Liver (tissue), 7 donors: ENCODE measurements at regions not wholly inside any gene's neighbourhood (a gene's known extent, or its start where the extent isn't known, plus 50 kb on each side); places are given as distances from the start of the nearest gene placed in this dataset.

Experiments used
- DNase-seq: peaks from one replicate; pipeline ENCODE4 v3.0.0-alpha.2; 2017; ENCODE audit warnings: low spot score
- H3K27ac ChIP-seq, 2 donors: one replicate each; pipeline ENCODE4 v1.7.0; 2013; ENCODE audit warnings: inconsistent platforms in 2 of 2, low read length in 2 of 2, control low read depth in 1 of 2, low read depth in 1 of 2, mild to moderate bottlenecking in 1 of 2
- H3K27me3 ChIP-seq, 4 donors: one replicate each; pipeline versions ENCODE4 v1.6.1 to v1.7.0; 2013; ENCODE audit warnings: low read length in 3 of 4, inconsistent platforms in 1 of 4, mild to moderate bottlenecking in 1 of 4, moderate library complexity in 1 of 4; ENCODE audit not compliant: control insufficient read depth in 4 of 4, insufficient read depth in 4 of 4
- H3K36me3 ChIP-seq, 4 donors: one replicate each; pipeline versions ENCODE4 v1.6.1 to v1.7.0; 2013; ENCODE audit warnings: low read length in 3 of 4, mild to moderate bottlenecking in 3 of 4, low read depth in 1 of 4, moderate library complexity in 1 of 4; ENCODE audit not compliant: control insufficient read depth in 4 of 4, insufficient read depth in 3 of 4
- H3K4me1 ChIP-seq, 4 donors: one replicate each; pipeline versions ENCODE4 v1.6.1 to v1.7.0; 2013; ENCODE audit warnings: low read length in 3 of 4, mild to moderate bottlenecking in 3 of 4, moderate library complexity in 1 of 4; ENCODE audit not compliant: control insufficient read depth in 4 of 4, insufficient read depth in 4 of 4
- H3K4me3 ChIP-seq, 3 donors: one replicate each; pipeline versions ENCODE4 v1.6.1 to v1.7.0; 2013; ENCODE audit warnings: low read length in 3 of 3, control low read depth in 1 of 3, low read depth in 1 of 3, mild to moderate bottlenecking in 1 of 3
- H3K9ac ChIP-seq, 2 donors: one replicate each; pipeline ENCODE4 v1.7.0; 2013; ENCODE audit warnings: low read length in 2 of 2, mild to moderate bottlenecking in 2 of 2, moderate library complexity in 2 of 2, control low read depth in 1 of 2, low read depth in 1 of 2
- H3K9me3 ChIP-seq, 4 donors: one replicate each; pipeline versions ENCODE4 v1.6.1 to v1.7.0; 2013; ENCODE audit warnings: low read length in 3 of 4; ENCODE audit not compliant: control insufficient read depth in 4 of 4
- EGR1 ChIP-seq, 2 donors: IDR thresholded peaks; 2 replicates each; pipeline ENCODE4 v1.6.1; 2016 to 2018; ENCODE audit warnings: antibody characterized with exemption in 2 of 2, low read depth in 2 of 2
- FOXA1 ChIP-seq: IDR thresholded peaks from 2 replicates; pipeline ENCODE4 v1.6.1; 2016; ENCODE audit warnings: antibody characterized with exemption
- GABPA ChIP-seq, 2 donors: IDR thresholded peaks in 1 of 2; conservative IDR thresholded peaks in 1 of 2; 2 replicates each; pipeline ENCODE4 v1.6.1; 2016; ENCODE audit warnings: antibody characterized with exemption in 2 of 2, mild to moderate bottlenecking in 1 of 2, moderate library complexity in 1 of 2
- HNF4A ChIP-seq, 2 donors: conservative IDR thresholded peaks; 2 replicates each; pipeline ENCODE4 v1.6.1; 2016; ENCODE audit warnings: antibody characterized with exemption in 2 of 2, mild to moderate bottlenecking in 2 of 2
- HNF4G ChIP-seq: IDR thresholded peaks from 2 replicates; pipeline ENCODE4 v1.6.1; 2016; ENCODE audit warnings: antibody characterized with exemption
- MAX ChIP-seq: IDR thresholded peaks from 2 replicates; pipeline ENCODE4 v1.6.1; 2016; ENCODE audit warnings: antibody characterized with exemption
- NR2F2 ChIP-seq: IDR thresholded peaks from 2 replicates; pipeline ENCODE4 v1.6.1; 2016; ENCODE audit warnings: antibody characterized with exemption
- RAD21 ChIP-seq, 2 donors: IDR thresholded peaks; 2 replicates each; pipeline ENCODE4 v1.6.1; 2016; ENCODE audit warnings: antibody characterized with exemption in 2 of 2, mild to moderate bottlenecking in 2 of 2
- REST ChIP-seq: IDR thresholded peaks from 2 replicates; pipeline ENCODE4 v1.6.1; 2016; ENCODE audit warnings: antibody characterized with exemption, mild to moderate bottlenecking
- RXRA ChIP-seq, 2 donors: IDR thresholded peaks; 2 replicates each; pipeline ENCODE4 v1.6.1; 2017 to 2018; ENCODE audit warnings: antibody characterized with exemption in 2 of 2, mild to moderate bottlenecking in 1 of 2
- SP1 ChIP-seq: IDR thresholded peaks from 2 replicates; pipeline ENCODE4 v1.6.1; 2018; ENCODE audit warnings: antibody characterized with exemption, mild to moderate bottlenecking
- TAF1 ChIP-seq: conservative IDR thresholded peaks from 2 replicates; pipeline ENCODE4 v1.6.1; 2016; ENCODE audit warnings: antibody characterized with exemption, mild to moderate bottlenecking
- YY1 ChIP-seq: IDR thresholded peaks from 2 replicates; pipeline ENCODE4 v1.6.1; 2016; ENCODE audit warnings: antibody characterized with exemption, mild to moderate bottlenecking
- TF ChIP-seq, protein P1 (sequence below): IDR thresholded peaks from 2 replicates; pipeline ENCODE4 v1.6.1; 2016; ENCODE audit warnings: antibody characterized with exemption
- TF ChIP-seq, protein P2 (sequence below): IDR thresholded peaks from 2 replicates; pipeline ENCODE4 v1.6.1; 2016; ENCODE audit warnings: antibody characterized with exemption
- TF ChIP-seq, protein P3 (sequence below): fragments of 150-350 bp; IDR thresholded peaks from 2 replicates; pipeline ENCODE4 v1.5.1; 2017; ENCODE audit warnings: improper control_type of control experiment, low read depth, low read length; ENCODE audit not compliant: missing input control
- donor health status: healthy.
- donor health status: healthy.
- donor health status: healthy.
- donor health status: healthy.

DNA sequence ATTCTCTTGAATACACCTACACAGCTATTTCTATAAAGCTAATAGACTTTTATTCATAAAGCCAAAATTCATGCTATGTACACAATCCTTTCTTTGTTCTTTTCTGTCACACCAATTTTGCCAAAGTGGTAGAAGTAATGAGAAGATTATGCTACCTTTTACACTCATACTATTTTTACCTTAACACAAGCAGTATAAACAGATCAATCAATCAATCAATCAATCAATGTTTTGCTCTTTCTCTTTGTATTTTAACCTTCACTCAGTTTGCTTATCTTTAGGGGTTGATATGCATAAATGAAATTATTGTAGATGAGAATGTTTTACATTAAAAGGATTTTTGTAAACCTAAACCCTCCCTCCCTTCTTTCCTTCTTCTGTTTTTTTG is 878.6 kb downstream of the RAPGEF2 start:
- DNase-seq: no peak
- Histone ChIP-seq H3K4me1 (no peaks in the 10 kb centered on the region), H3K36me3 (no peaks in the 10 kb centered on the region), H3K4me3 (no peak overlapping the region), H3K27ac (no peak overlapping the region), H3K9me3 (no peaks in the 10 kb centered on the region), H3K9ac (no peak overlapping the region), H3K27me3 (no peaks in the 10 kb centered on the region)
- TF ChIP-seq, protein P1, sequence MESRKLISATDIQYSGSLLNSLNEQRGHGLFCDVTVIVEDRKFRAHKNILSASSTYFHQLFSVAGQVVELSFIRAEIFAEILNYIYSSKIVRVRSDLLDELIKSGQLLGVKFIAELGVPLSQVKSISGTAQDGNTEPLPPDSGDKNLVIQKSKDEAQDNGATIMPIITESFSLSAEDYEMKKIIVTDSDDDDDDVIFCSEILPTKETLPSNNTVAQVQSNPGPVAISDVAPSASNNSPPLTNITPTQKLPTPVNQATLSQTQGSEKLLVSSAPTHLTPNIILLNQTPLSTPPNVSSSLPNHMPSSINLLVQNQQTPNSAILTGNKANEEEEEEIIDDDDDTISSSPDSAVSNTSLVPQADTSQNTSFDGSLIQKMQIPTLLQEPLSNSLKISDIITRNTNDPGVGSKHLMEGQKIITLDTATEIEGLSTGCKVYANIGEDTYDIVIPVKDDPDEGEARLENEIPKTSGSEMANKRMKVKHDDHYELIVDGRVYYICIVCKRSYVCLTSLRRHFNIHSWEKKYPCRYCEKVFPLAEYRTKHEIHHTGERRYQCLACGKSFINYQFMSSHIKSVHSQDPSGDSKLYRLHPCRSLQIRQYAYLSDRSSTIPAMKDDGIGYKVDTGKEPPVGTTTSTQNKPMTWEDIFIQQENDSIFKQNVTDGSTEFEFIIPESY: no peak
- TF ChIP-seq SP1 (no peak), YY1 (no peak), HNF4A (conservative IDR thresholded peaks at IDR 0.05) (no peak), RAD21 (IDR thresholded peaks at IDR 0.05) (no peak), GABPA (IDR thresholded peaks at IDR 0.05 in 1 of 2, conservative IDR thresholded peaks at IDR 0.05 in 1 of 2) (no peak), MAX (no peak), TAF1 (no peak), RXRA (IDR thresholded peaks at IDR 0.05) (no peak), FOXA1 (no peak), REST (no peak), EGR1 (IDR thresholded peaks at IDR 0.05; ENCODE audit: low read depth in 2 of 2) (no peak), NR2F2 (no peak), HNF4G (no peak)
- TF ChIP-seq, protein P2, sequence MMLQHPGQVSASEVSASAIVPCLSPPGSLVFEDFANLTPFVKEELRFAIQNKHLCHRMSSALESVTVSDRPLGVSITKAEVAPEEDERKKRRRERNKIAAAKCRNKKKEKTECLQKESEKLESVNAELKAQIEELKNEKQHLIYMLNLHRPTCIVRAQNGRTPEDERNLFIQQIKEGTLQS: no peak
- TF ChIP-seq, protein P3, sequence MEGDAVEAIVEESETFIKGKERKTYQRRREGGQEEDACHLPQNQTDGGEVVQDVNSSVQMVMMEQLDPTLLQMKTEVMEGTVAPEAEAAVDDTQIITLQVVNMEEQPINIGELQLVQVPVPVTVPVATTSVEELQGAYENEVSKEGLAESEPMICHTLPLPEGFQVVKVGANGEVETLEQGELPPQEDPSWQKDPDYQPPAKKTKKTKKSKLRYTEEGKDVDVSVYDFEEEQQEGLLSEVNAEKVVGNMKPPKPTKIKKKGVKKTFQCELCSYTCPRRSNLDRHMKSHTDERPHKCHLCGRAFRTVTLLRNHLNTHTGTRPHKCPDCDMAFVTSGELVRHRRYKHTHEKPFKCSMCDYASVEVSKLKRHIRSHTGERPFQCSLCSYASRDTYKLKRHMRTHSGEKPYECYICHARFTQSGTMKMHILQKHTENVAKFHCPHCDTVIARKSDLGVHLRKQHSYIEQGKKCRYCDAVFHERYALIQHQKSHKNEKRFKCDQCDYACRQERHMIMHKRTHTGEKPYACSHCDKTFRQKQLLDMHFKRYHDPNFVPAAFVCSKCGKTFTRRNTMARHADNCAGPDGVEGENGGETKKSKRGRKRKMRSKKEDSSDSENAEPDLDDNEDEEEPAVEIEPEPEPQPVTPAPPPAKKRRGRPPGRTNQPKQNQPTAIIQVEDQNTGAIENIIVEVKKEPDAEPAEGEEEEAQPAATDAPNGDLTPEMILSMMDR: no peak

GRCh38 chr4:159983082-159983481 is 880.2 kb downstream of the RAPGEF2 start:
- Histone ChIP-seq H3K4me1 (no peaks in the 10 kb centered on the region), H3K4me3 (no peak overlapping the region), H3K27me3 (no peaks in the 10 kb centered on the region), H3K9ac (no peak overlapping the region), H3K36me3 (no peaks in the 10 kb centered on the region), H3K9me3 (no peaks in the 10 kb centered on the region), H3K27ac (no peak overlapping the region)
- TF ChIP-seq MAX: no peak
- TF ChIP-seq HNF4G: no peak
- TF ChIP-seq SP1: no peak
- no peak for TF ChIP-seq NR2F2
- TF ChIP-seq RXRA (IDR thresholded peaks at IDR 0.05): no peak
- TF ChIP-seq, protein P3: no peak
- no peak for TF ChIP-seq GABPA (IDR thresholded peaks at IDR 0.05 in 1 of 2, conservative IDR thresholded peaks at IDR 0.05 in 1 of 2)
- no peak for TF ChIP-seq TAF1
- TF ChIP-seq EGR1 (IDR thresholded peaks at IDR 0.05; ENCODE audit: low read depth in 2 of 2): no peak
- no peak for DNase-seq
